ENCODE measurements at regions not wholly inside any gene's neighbourhood (a gene's known extent, or its start where the extent isn't known, plus 50 kb on each side); places are given as distances from the start of the nearest gene placed in this dataset.

DNA sequence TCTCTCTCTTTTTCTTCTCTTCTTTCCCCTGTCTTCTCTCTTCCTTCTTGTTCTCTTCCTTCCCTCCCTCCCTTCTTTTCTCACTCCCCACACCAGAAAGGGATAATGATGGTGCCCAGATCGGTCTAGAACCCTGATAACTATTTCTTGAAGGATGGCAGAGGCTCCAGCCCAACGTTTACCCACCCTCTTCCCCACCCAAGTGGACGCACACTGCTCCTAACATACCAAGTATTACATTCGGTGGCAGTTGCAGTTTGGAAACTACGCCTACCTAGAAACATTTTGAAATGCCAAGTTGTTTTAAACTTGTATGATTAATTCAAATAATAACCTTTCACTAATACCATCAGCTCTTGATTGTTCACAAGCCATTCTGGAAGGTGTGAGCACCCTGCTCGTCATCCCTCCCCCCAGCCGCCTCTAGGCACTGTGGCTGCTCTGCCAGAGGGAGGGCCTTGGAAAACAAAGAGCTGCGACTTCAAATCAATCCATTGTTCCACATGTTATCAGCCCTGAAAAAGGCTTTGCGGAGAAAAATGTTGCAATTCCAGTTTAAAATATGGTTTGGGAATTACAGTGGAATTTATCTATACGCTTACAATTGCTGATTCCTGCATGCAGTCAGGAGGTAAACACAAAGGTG is 1017.5 kb upstream of the TENM3 start:
- DNase-seq (ENCODE audit: extremely low spot score in 2 of 2) = no peak
- Histone ChIP-seq H3K4me3 (no peak overlapping the region), H3K4me1 (no peaks in the 10 kb centered on the region), H3K27ac (no peak overlapping the region), H3K27me3 (no peaks in the 10 kb centered on the region), H3K36me3 (no peaks in the 10 kb centered on the region), H3K9me3 (no peaks in the 10 kb centered on the region)
- TF ChIP-seq POLR2AphosphoS5 (IDR thresholded peaks at IDR 0.05; ENCODE audit: insufficient read depth in 1 of 2, low read depth in 1 of 2) (no peak), POLR2A (IDR thresholded peaks at IDR 0.05) (no peak)
- TF ChIP-seq, protein P1, sequence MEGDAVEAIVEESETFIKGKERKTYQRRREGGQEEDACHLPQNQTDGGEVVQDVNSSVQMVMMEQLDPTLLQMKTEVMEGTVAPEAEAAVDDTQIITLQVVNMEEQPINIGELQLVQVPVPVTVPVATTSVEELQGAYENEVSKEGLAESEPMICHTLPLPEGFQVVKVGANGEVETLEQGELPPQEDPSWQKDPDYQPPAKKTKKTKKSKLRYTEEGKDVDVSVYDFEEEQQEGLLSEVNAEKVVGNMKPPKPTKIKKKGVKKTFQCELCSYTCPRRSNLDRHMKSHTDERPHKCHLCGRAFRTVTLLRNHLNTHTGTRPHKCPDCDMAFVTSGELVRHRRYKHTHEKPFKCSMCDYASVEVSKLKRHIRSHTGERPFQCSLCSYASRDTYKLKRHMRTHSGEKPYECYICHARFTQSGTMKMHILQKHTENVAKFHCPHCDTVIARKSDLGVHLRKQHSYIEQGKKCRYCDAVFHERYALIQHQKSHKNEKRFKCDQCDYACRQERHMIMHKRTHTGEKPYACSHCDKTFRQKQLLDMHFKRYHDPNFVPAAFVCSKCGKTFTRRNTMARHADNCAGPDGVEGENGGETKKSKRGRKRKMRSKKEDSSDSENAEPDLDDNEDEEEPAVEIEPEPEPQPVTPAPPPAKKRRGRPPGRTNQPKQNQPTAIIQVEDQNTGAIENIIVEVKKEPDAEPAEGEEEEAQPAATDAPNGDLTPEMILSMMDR (IDR thresholded peaks at IDR 0.05) = no peak
- intact Hi-C loops (cut with DNase I) = no loop called here

DNA sequence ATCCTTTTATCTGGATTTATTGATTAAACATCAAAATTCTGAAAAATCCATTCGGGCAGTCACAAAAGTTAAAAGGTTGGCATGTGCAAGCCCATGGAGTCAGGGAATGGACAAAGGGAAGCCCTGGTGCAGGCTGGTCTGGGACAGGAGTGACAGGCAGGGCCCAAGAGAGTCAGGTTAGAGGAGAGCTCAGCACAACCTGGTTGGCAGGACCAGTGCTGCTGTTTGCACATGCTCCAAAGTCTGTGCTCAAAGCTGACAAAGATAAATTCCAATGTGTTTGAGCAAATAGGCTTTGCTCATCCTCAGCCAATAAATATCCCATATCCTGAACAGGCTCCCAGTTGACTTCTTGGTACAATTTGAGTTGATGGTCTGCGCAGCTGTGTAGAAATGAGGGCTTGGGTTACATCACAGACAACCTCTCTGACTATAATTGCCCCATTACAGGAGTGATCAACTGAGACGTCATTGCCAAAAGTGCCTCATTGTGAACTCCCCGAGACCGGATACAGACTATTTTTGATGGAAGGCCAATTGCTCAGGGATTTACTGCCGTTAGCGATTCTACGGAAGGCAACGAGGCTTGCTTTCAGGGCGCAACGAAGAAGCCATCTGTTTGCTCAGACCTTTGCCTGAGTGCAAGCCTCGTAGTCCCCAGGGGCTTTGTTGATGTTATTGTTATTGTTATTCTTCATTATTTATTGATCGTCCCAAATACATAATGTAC is 1008.1 kb upstream of the TENM3 start:
- H3K36me3 ChIP-seq = no peaks in the 10 kb centered on the region
- H3K4me3 ChIP-seq = no peak overlapping the region
- TF ChIP-seq, protein P1 (IDR thresholded peaks at IDR 0.05) = no peak
- TF ChIP-seq POLR2AphosphoS5 (IDR thresholded peaks at IDR 0.05; ENCODE audit: insufficient read depth in 1 of 2, low read depth in 1 of 2) (no peak), POLR2A (IDR thresholded peaks at IDR 0.05) (no peak)
- H3K9me3 ChIP-seq = no peaks in the 10 kb centered on the region
- intact Hi-C loops (cut with DNase I) = no loop called here
- DNase-seq (ENCODE audit: extremely low spot score in 2 of 2) = no peak
- H3K27me3 ChIP-seq = no peaks in the 10 kb centered on the region
- no peak overlapping the region for H3K27ac ChIP-seq
- no peaks in the 10 kb centered on the region for H3K4me1 ChIP-seq

DNA sequence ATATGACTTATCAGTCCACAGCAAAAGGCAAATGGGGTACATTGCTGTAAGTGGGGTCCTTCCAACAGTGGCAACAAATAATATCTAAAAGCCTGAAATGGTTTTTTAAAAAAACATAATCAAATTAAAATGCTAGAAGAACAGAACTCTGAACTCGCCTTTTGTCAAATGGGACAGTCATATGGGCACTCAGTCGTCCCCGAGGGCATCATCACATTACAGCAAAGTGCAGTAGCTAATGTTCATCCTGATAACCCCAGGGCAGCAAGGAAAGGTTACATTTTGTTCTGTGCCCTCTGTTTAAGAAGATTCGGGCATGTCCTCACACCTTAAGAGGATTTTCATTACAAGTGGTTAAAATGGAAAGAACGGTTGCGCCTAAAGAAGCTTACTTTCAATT is 997.9 kb upstream of the TENM3 start:
- TF ChIP-seq POLR2A (IDR thresholded peaks at IDR 0.05) (no peak), POLR2AphosphoS5 (IDR thresholded peaks at IDR 0.05; ENCODE audit: insufficient read depth in 1 of 2, low read depth in 1 of 2) (no peak)
- TF ChIP-seq, protein P1 (IDR thresholded peaks at IDR 0.05) = no peak
- no peaks in the 10 kb centered on the region for H3K36me3 ChIP-seq

DNA sequence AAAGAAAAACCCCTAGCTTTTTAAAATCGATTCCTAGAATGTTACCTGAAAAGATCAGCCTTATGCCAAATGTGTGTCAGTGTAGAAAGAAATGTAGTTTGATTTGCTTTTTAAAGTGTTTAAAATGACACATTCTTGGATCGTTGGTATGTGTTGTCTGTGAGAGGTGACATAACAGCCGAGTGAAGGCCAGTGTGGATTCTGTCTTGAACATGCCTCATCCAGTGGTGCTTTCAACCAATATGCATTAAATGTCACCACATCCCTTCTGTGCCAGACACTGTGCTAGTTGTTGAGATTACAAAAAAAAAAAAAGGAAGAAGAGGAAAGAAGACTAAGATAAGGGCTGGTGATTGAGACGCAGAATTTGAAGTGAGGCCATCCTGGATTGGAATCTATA is 994.2 kb upstream of the TENM3 start:
- Histone ChIP-seq H3K36me3 (no peaks in the 10 kb centered on the region), H3K4me3 (no peak overlapping the region), H3K9me3 (no peaks in the 10 kb centered on the region), H3K27ac (no peak overlapping the region), H3K4me1 (no peaks in the 10 kb centered on the region), H3K27me3 (no peaks in the 10 kb centered on the region)
- intact Hi-C loops (cut with DNase I) = no loop called here
- DNase-seq (ENCODE audit: extremely low spot score in 2 of 2) = no peak
- TF ChIP-seq, protein P1 (IDR thresholded peaks at IDR 0.05) = no peak
- no peak for TF ChIP-seq POLR2A (IDR thresholded peaks at IDR 0.05)
- TF ChIP-seq POLR2AphosphoS5 (IDR thresholded peaks at IDR 0.05; ENCODE audit: insufficient read depth in 1 of 2, low read depth in 1 of 2) = no peak

More for the DNA sequence above, 997.9 kb upstream of the TENM3 start:
- Histone ChIP-seq H3K4me1 (no peaks in the 10 kb centered on the region), H3K27me3 (no peaks in the 10 kb centered on the region), H3K27ac (no peak overlapping the region), H3K4me3 (no peak overlapping the region), H3K9me3 (no peaks in the 10 kb centered on the region)
- intact Hi-C loops (cut with DNase I) = no loop called here
- DNase-seq (ENCODE audit: extremely low spot score in 2 of 2) = no peak

DNA sequence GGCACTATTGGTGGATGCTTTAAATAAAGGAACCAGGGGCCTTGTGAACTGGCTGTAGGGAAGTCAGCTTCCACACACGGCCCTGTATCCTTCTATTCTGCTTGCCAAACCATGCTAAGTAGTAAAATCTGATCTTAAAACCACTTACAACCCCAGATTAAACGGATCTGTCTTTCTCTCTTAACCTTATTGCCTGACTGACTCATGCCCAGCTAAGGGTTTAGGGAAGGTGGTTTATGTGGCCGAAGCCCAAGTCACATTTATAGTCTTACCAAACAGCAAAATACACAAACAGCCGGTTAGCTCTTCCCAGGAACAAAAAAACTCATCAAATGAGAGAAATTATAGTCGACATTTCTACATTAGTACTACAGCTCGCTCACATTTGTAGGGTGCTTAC is 988.4 kb upstream of the TENM3 start:
- intact Hi-C loops (cut with DNase I) = no loop called here
- no peak overlapping the region for H3K27ac ChIP-seq
- TF ChIP-seq POLR2A (IDR thresholded peaks at IDR 0.05) (no peak), POLR2AphosphoS5 (IDR thresholded peaks at IDR 0.05; ENCODE audit: insufficient read depth in 1 of 2, low read depth in 1 of 2) (no peak)
- TF ChIP-seq, protein P1 (IDR thresholded peaks at IDR 0.05) = no peak

More for the DNA sequence above, 988.4 kb upstream of the TENM3 start:
- no peak for DNase-seq (ENCODE audit: extremely low spot score in 2 of 2)
- Histone ChIP-seq H3K9me3 (no peaks in the 10 kb centered on the region), H3K4me3 (no peak overlapping the region), H3K4me1 (no peaks in the 10 kb centered on the region), H3K36me3 (no peaks in the 10 kb centered on the region), H3K27me3 (no peaks in the 10 kb centered on the region)

Data from vagina (tissue), 2 donors.